ENCODE measurements at regions not wholly inside any gene's neighbourhood (a gene's known extent, or its start where the extent isn't known, plus 50 kb on each side); places are given as distances from the start of the nearest gene placed in this dataset.

DNA sequence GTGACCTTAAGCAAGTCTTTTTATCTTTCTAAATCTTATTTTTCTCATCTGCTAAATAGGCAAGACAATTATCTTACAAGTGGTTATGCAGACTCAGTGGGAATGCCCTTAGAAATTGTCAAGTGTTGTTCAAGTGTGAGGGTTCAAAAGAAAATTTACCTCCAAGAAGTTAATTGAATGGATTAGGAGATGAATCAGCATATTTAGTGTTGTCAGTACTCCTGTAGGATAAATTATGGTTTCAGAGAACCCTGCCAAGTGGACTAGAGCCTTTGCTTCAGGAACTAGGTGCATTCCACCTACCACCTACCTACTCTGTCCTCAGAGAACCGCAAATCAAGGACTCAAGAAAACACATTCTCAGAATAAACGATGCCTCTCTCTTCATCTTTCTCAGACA is 69.8 kb upstream of the KCTD1 start:
- H3K27me3 ChIP-seq = no peaks in the 10 kb centered on the region
- no peaks in the 10 kb centered on the region for H3K9me3 ChIP-seq
- WGBS = 62% methylated on average over 2 of the region's 2 CpGs
- TF ChIP-seq POLR2A (IDR thresholded peaks at IDR 0.05) (no peak), EP300 (IDR thresholded peaks at IDR 0.05) (no peak), POLR2AphosphoS5 (IDR thresholded peaks at IDR 0.05) (no peak)
- TF ChIP-seq, protein P1, sequence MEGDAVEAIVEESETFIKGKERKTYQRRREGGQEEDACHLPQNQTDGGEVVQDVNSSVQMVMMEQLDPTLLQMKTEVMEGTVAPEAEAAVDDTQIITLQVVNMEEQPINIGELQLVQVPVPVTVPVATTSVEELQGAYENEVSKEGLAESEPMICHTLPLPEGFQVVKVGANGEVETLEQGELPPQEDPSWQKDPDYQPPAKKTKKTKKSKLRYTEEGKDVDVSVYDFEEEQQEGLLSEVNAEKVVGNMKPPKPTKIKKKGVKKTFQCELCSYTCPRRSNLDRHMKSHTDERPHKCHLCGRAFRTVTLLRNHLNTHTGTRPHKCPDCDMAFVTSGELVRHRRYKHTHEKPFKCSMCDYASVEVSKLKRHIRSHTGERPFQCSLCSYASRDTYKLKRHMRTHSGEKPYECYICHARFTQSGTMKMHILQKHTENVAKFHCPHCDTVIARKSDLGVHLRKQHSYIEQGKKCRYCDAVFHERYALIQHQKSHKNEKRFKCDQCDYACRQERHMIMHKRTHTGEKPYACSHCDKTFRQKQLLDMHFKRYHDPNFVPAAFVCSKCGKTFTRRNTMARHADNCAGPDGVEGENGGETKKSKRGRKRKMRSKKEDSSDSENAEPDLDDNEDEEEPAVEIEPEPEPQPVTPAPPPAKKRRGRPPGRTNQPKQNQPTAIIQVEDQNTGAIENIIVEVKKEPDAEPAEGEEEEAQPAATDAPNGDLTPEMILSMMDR (IDR thresholded peaks at IDR 0.05) = no peak
- H3K36me3 ChIP-seq = no peaks in the 10 kb centered on the region
- no peak overlapping the region for H3K27ac ChIP-seq
- DNase-seq (ENCODE audit: low spot score in 2 of 2) = no peak
- H3K4me3 ChIP-seq = no peak overlapping the region
- no peaks in the 10 kb centered on the region for H3K4me1 ChIP-seq

DNA sequence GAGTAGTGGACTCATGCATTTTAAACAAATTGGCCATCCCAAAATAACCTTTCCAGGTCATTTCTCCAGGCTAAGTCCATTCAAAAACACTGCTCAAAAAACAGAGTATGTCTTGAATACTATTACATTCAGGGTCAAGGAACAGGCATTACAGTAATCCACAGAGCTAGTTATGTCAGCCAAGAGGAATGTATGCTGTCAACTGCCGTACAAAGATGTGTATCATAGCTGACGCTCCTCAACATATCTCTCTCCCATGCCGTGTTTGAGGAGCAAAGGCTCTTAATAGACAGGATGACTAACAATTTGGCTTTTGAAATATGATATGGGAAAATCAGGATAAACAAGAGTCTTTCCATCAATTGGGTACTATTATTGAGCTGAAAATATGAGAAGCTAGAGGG is 68.8 kb upstream of the KCTD1 start:
- Histone ChIP-seq H3K27me3 (no peaks in the 10 kb centered on the region), H3K27ac (no peak overlapping the region), H3K36me3 (no peaks in the 10 kb centered on the region), H3K4me3 (no peak overlapping the region), H3K4me1 (no peaks in the 10 kb centered on the region), H3K9me3 (no peaks in the 10 kb centered on the region)
- TF ChIP-seq EP300 (IDR thresholded peaks at IDR 0.05) = no peak
- 46% methylated on average over 3 of the region's 3 CpGs for WGBS
- no peak for DNase-seq (ENCODE audit: low spot score in 2 of 2)

DNA sequence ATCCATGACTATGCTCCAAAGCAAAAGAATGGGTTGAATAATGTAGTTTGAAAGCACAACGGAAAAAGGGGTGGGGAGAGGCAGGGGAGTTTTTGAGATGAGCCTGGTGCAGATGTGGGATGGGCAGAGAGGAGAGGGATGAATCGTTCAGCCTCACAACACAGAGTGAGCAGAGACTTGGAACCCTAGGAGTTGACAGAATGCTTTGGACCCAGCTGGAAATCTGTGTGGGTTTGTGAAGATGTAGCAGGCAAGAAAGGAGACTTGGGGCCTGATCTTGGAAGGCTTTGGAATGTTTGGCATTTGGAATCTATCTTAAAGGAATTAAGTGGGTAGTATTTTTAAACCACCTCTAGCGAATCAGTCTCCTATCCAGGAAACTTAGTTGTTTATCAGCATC is 66.0 kb upstream of the KCTD1 start:
- Histone ChIP-seq H3K4me1 (no peaks in the 10 kb centered on the region), H3K4me3 (no peak overlapping the region), H3K9me3 (no peaks in the 10 kb centered on the region), H3K27ac (no peak overlapping the region), H3K27me3 (no peaks in the 10 kb centered on the region), H3K36me3 (no peaks in the 10 kb centered on the region)
- DNase-seq (ENCODE audit: low spot score in 2 of 2) = no peak
- TF ChIP-seq POLR2AphosphoS5 (IDR thresholded peaks at IDR 0.05) = no peak
- no peak for TF ChIP-seq POLR2A (IDR thresholded peaks at IDR 0.05)
- no peak for TF ChIP-seq EP300 (IDR thresholded peaks at IDR 0.05)
- TF ChIP-seq, protein P1 (IDR thresholded peaks at IDR 0.05) = no peak
- WGBS = 67% methylated on average over 3 of the region's 3 CpGs
